GM21737 (cell line): ENCODE measurements at regions not wholly inside any gene's neighbourhood (a gene's known extent, or its start where the extent isn't known, plus 50 kb on each side); places are given as distances from the start of the nearest gene placed in this dataset.

Experiments used
- ATAC-seq: cut with Tn5 transposase; IDR thresholded peaks from one replicate; pipeline ENCODE4 v1.9.1; 2021; ENCODE audit warnings: mild to moderate bottlenecking, moderate library complexity; ENCODE audit not compliant: unreplicated experiment

GRCh38 chr4:136328131-136328530 lies 1204.2 kb downstream of the PCDH18 start:
- no peak for ATAC-seq

- ATAC-seq: no peak
These were observed 1211.9 kb downstream of the PCDH18 start for GRCh38 chr4:136320465-136320813.

- no peak for ATAC-seq
These were observed 1212.4 kb downstream of the PCDH18 start for GRCh38 chr4:136319789-136320464.

GRCh38 chr4:136316961-136317360 lies 1215.3 kb downstream of the PCDH18 start:
- ATAC-seq: no peak

GRCh38 chr4:136314686-136315085 lies 1217.6 kb downstream of the PCDH18 start:
- ATAC-seq: no peak

GRCh38 chr4:136311774-136312173 lies 1220.5 kb downstream of the PCDH18 start:
- ATAC-seq: no peak

- ATAC-seq: no peak
These were observed 1224.5 kb downstream of the PCDH18 start for GRCh38 chr4:136307765-136308164.

- ATAC-seq: no peak
These were observed 1225.9 kb downstream of the PCDH18 start for GRCh38 chr4:136306361-136306760.

- no peak for ATAC-seq
These were observed 1229.7 kb downstream of the PCDH18 start for GRCh38 chr4:136302566-136302965.

- no peak for ATAC-seq
These were observed 1230.4 kb downstream of the PCDH18 start for GRCh38 chr4:136301749-136302495.

- no peak for ATAC-seq
These were observed 1248.3 kb downstream of the PCDH18 start for GRCh38 chr4:136283977-136284376.

- ATAC-seq: no peak
These were observed 1250.4 kb downstream of the PCDH18 start for GRCh38 chr4:136281889-136282288.

- ATAC-seq: no peak
These were observed 1251.0 kb downstream of the PCDH18 start for GRCh38 chr4:136281307-136281706.

GRCh38 chr4:136277741-136278140 lies 1254.6 kb downstream of the PCDH18 start:
- ATAC-seq: no peak

- no peak for ATAC-seq
These were observed 1285.4 kb downstream of the PCDH18 start for GRCh38 chr4:136246876-136247275.

- ATAC-seq: no peak
These were observed 1290.9 kb downstream of the PCDH18 start for GRCh38 chr4:136241221-136241986.

- no peak for ATAC-seq
These were observed 1305.0 kb downstream of the PCDH18 start for GRCh38 chr4:136227315-136227714.

GRCh38 chr4:136219592-136220125 lies 1312.6 kb downstream of the PCDH18 start:
- no peak for ATAC-seq

GRCh38 chr4:136203199-136203598 lies 1329.1 kb downstream of the PCDH18 start:
- ATAC-seq: no peak

GRCh38 chr4:136198358-136198757 lies 1333.9 kb downstream of the PCDH18 start:
- no peak for ATAC-seq

GRCh38 chr4:136194962-136195361 lies 1337.3 kb downstream of the PCDH18 start:
- ATAC-seq: no peak

GRCh38 chr4:136186650-136187049 lies 1345.6 kb downstream of the PCDH18 start:
- ATAC-seq: no peak
